GM12878 (cell line): ENCODE measurements at regions not wholly inside any gene's neighbourhood (a gene's known extent, or its start where the extent isn't known, plus 50 kb on each side); places are given as distances from the start of the nearest gene placed in this dataset.

ENCODE experiments used
- ASH2L ChIP-seq: fragments of 300-600, 200-600 bp; sonication (generic); IDR thresholded peaks from 2 replicates; pipeline ENCODE4 v1.6.1; 2017; ENCODE audit warnings: low read depth, mild to moderate bottlenecking, borderline replicate concordance
- CEBPB ChIP-seq, 2 experiments: fragments of 150-350 bp in 1 of 2; IDR thresholded peaks; 2 replicates each; pipeline ENCODE4 v1.6.1; 2012 to 2014; ENCODE audit warnings: low read depth in 2 of 2, low read length in 2 of 2, borderline replicate concordance in 1 of 2, inconsistent platforms in 1 of 2
- CTCF ChIP-seq, 3 experiments: IDR thresholded peaks in 2 of 3; conservative IDR thresholded peaks in 1 of 3; 2 replicates each; pipeline ENCODE4 v1.5.1; 2011; ENCODE audit warnings: low read depth in 3 of 3, low read length in 3 of 3, mild to moderate bottlenecking in 3 of 3, control low read depth in 2 of 3, moderate library complexity in 2 of 3, inconsistent platforms in 1 of 3, mixed read lengths in 1 of 3; ENCODE audit not compliant: control insufficient read depth in 2 of 3, insufficient read depth in 1 of 3; ENCODE audit errors: extremely low read depth in 1 of 3
- NRF1 ChIP-seq: conservative IDR thresholded peaks from 2 replicates; pipeline ENCODE4 v1.6.1; 2011; ENCODE audit warnings: mild to moderate bottlenecking, low read depth, low read length, improper control_type of control experiment
- POLR2A ChIP-seq: IDR thresholded peaks from 2 replicates; pipeline ENCODE4 v1.6.1; 2011; ENCODE audit warnings: low read depth, mild to moderate bottlenecking, low read length
- SRF ChIP-seq, 2 experiments: IDR thresholded peaks; 2 replicates each; pipeline ENCODE4 v1.6.1; 2011; ENCODE audit warnings: low read depth in 2 of 2, low read length in 2 of 2, mild to moderate bottlenecking in 1 of 2, moderate library complexity in 1 of 2
- TF ChIP-seq, protein P1 (sequence below): IDR thresholded peaks from 2 replicates; pipeline ENCODE4 v1.6.1; 2012; ENCODE audit warnings: low read depth, low read length, improper control_type of control experiment

GRCh38 chr17:13385481-13385911 is 216.2 kb downstream of the HS3ST3A1 start:
- TF ChIP-seq ASH2L (no peak), NRF1 (no peak), SRF (IDR thresholded peaks at IDR 0.05; ENCODE audit: low read depth in 2 of 2, low read length in 2 of 2) (no peak), CEBPB (IDR thresholded peaks at IDR 0.05; ENCODE audit: borderline replicate concordance in 1 of 2, low read depth in 2 of 2, low read length in 2 of 2) (no peak), CTCF (IDR thresholded peaks at IDR 0.05 in 2 of 3, conservative IDR thresholded peaks at IDR 0.05 in 1 of 3; ENCODE audit: control insufficient read depth in 2 of 3, extremely low read depth in 1 of 3, insufficient read depth in 1 of 3, low read depth in 3 of 3, low read length in 3 of 3) (no peak), POLR2A (no peak)
- TF ChIP-seq, protein P1, sequence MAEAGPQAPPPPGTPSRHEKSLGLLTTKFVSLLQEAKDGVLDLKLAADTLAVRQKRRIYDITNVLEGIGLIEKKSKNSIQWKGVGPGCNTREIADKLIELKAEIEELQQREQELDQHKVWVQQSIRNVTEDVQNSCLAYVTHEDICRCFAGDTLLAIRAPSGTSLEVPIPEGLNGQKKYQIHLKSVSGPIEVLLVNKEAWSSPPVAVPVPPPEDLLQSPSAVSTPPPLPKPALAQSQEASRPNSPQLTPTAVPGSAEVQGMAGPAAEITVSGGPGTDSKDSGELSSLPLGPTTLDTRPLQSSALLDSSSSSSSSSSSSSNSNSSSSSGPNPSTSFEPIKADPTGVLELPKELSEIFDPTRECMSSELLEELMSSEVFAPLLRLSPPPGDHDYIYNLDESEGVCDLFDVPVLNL, result no peak
